B cell (primary cell): ENCODE measurements at regions not wholly inside any gene's neighbourhood (a gene's known extent, or its start where the extent isn't known, plus 50 kb on each side); places are given as distances from the start of the nearest gene placed in this dataset.

Experiments used
- ATAC-seq: fragments of 200-7000 bp; cut with Tn5 transposase; one replicate; pipeline ENCODE4 v1.10.0; 2021; ENCODE audit warnings: low read depth, mild to moderate bottlenecking, moderate number of reproducible peaks, moderate library complexity
- CTCF ChIA-PET: fragments of 350-600 bp; sonication (Branson Sonifier 250); formaldehyde crosslinking; loops from one replicate; lab custom pipeline; 2021; ENCODE audit warnings: antibody characterized with exemption, inconsistent platforms; lab: Charles Lee
- POLR2A ChIA-PET: fragments of 350-600 bp; sonication (Branson Sonifier 250); formaldehyde crosslinking; loops from one replicate; lab custom pipeline; 2021; ENCODE audit warnings: antibody characterized with exemption; lab: Charles Lee
- DNase-seq: peaks from one replicate; pipeline ENCODE4 v3.0.0; 2013
- H2AFZ ChIP-seq: 2 replicates; pipeline ENCODE4 v1.6.1; 2012; ENCODE audit warnings: mild to moderate bottlenecking, low read depth, low read length; ENCODE audit not compliant: insufficient read depth, poor library complexity, severe bottlenecking
- H3K27ac ChIP-seq, 2 donors: 1 replicate in 1 of 2; 2 replicates in 1 of 2; pipeline ENCODE4 v1.5.1; 2012 to 2013; ENCODE audit warnings: low read length in 2 of 2, mild to moderate bottlenecking in 2 of 2, moderate library complexity in 1 of 2
- H3K27me3 ChIP-seq, 4 experiments: fragments of 200-600 bp in 1 of 4; sonication (generic) in 1 of 4; replicated peaks in 1 of 4; 1 replicate in 2 of 4; 2 replicates in 2 of 4; pipeline versions ENCODE4 v1.6.1 to v1.7.0; 2013 to 2016; ENCODE audit warnings: low read length in 3 of 4, mild to moderate bottlenecking in 2 of 4, mixed read lengths in 1 of 4, moderate library complexity in 1 of 4; ENCODE audit not compliant: insufficient read depth in 4 of 4, control insufficient read depth in 3 of 4; ENCODE audit errors: control extremely low read depth in 1 of 4
- H3K36me3 ChIP-seq, 2 experiments: replicated peaks in 1 of 2; 1 replicate in 1 of 2; 2 replicates in 1 of 2; pipeline versions ENCODE4 v1.6.1 to v1.7.1; 2013; ENCODE audit warnings: low read length in 1 of 2; ENCODE audit not compliant: insufficient read depth in 2 of 2, control insufficient read depth in 1 of 2; ENCODE audit errors: control extremely low read depth in 1 of 2, extremely low read depth in 1 of 2
- H3K4me1 ChIP-seq, 2 donors: fragments of 200-600 bp in 1 of 2; sonication (generic) in 1 of 2; 1 replicate in 1 of 2; 2 replicates in 1 of 2; pipeline versions ENCODE4 v1.5.1 to v1.6.1; 2013 to 2017; ENCODE audit warnings: low read length in 2 of 2; ENCODE audit not compliant: control insufficient read depth in 2 of 2, insufficient read depth in 2 of 2
- H3K4me2 ChIP-seq: replicated peaks from 2 replicates; pipeline ENCODE3; 2012; ENCODE audit warnings: mild to moderate bottlenecking, low read depth, low read length; ENCODE audit not compliant: poor library complexity, severe bottlenecking
- H3K4me3 ChIP-seq, 5 experiments: fragments of 200-600 bp in 1 of 5; sonication (generic) in 1 of 5; 1 replicate in 3 of 5; 2 replicates in 2 of 5; pipeline versions ENCODE4 v1.5.1 to v1.7.0; 2011 to 2016; ENCODE audit warnings: low read length in 4 of 5, mild to moderate bottlenecking in 4 of 5, low read depth in 2 of 5, control low read depth in 1 of 5, moderate library complexity in 1 of 5; ENCODE audit not compliant: insufficient read depth in 1 of 5; ENCODE audit errors: control extremely low read depth in 1 of 5, extremely low read depth in 1 of 5
- H3K79me2 ChIP-seq: fragments of 200-600 bp; sonication (generic); one replicate; pipeline ENCODE4 v1.6.0; 2016; ENCODE audit warnings: low read length; ENCODE audit not compliant: control insufficient read depth, insufficient read depth
- H3K9ac ChIP-seq: fragments of 200-600 bp; sonication (generic); 2 replicates; pipeline ENCODE4 v1.6.1; 2017; ENCODE audit warnings: mild to moderate bottlenecking, low read length, moderate library complexity
- H3K9me3 ChIP-seq, 3 donors: one replicate each; pipeline versions ENCODE4 v1.6.1 to v1.7.1; 2013; ENCODE audit warnings: low read length in 2 of 3; ENCODE audit not compliant: control insufficient read depth in 2 of 3, insufficient read depth in 1 of 3; ENCODE audit errors: control extremely low read depth in 1 of 3
- H4K20me1 ChIP-seq: 2 replicates; pipeline ENCODE4 v1.6.0; 2012; ENCODE audit warnings: mild to moderate bottlenecking, low read length; ENCODE audit not compliant: insufficient read depth, control insufficient read depth, poor library complexity, severe bottlenecking
- H3K27ac Mint-ChIP-seq: one replicate; pipeline ENCODE4 v1.8.0; 2021; ENCODE audit warnings: mixed read lengths
- H3K27me3 Mint-ChIP-seq: one replicate; pipeline ENCODE4 v1.8.0; 2021; ENCODE audit warnings: mixed read lengths
- H3K4me1 Mint-ChIP-seq: one replicate; pipeline ENCODE4 v1.8.0; 2021; ENCODE audit warnings: mixed read lengths
- H3K4me3 Mint-ChIP-seq: one replicate; pipeline ENCODE4 v1.8.0; 2021; ENCODE audit warnings: mixed read lengths
- H3K9me3 Mint-ChIP-seq: one replicate; pipeline ENCODE4 v1.8.0; 2022; ENCODE audit warnings: mixed read lengths; ENCODE audit not compliant: insufficient read depth
- CTCF ChIP-seq: fragments of 200-600 bp; IDR thresholded peaks from one replicate; pipeline ENCODE4 v1.8.0; 2022; ENCODE audit warnings: antibody characterized with exemption, mild to moderate bottlenecking
- EZH2 ChIP-seq: IDR thresholded peaks from 2 replicates; pipeline ENCODE4 v1.6.1; 2012; ENCODE audit warnings: borderline replicate concordance, low read depth, mild to moderate bottlenecking, moderate library complexity, low read length; ENCODE audit not compliant: insufficient read depth, poor library complexity, severe bottlenecking
- WGBS: methylation state at CpG from one replicate; pipeline ENCODE4 v1.1.5; 2013; ENCODE audit warnings: missing lambda C conversion rate; ENCODE audit not compliant: insufficient coverage; 5-methylcytosine and 5-hydroxymethylcytosine counted together
- intact Hi-C: fragments of 100-400 bp; cut with micrococcal nuclease; formaldehyde crosslinking; loops from one replicate; pipeline ENCODE4 v1.10.0; 2022

GRCh38 chr5:110103081-110103480 lies 413.4 kb downstream of the MAN2A1 start:
- Histone ChIP-seq H3K79me2 (no peaks in the 10 kb centered on the region), H3K4me3 (no peak overlapping the region), H3K36me3 (no peaks in the 10 kb centered on the region), H3K9ac (no peak overlapping the region), H3K4me2 (no peak overlapping the region), H3K27me3 (no peaks in the 10 kb centered on the region), H3K9me3 (no peaks in the 10 kb centered on the region), H3K4me1 (no peaks in the 10 kb centered on the region), H3K27ac (no peak overlapping the region), H4K20me1 (no peaks in the 10 kb centered on the region), H2AFZ (no peak overlapping the region)
- no peak for TF ChIP-seq EZH2
- TF ChIP-seq CTCF: no peak
- intact Hi-C loops: no loop called here
- ChIA-PET CTCF (no interaction called here), POLR2A (no interaction called here)
- Mint-ChIP-seq H3K4me1 (no peaks in the 10 kb centered on the region), H3K27me3 (peaks cover 5% of the 10 kb centered on the region), H3K27ac (no peak overlapping the region), H3K4me3 (no peak overlapping the region), H3K9me3 (no peaks in the 10 kb centered on the region)
- WGBS: no CpG with 5 or more reads among the region's 1 CpG
- no peak for DNase-seq
- ATAC-seq: no peak

GRCh38 chr5:110104060-110104725 lies 414.5 kb downstream of the MAN2A1 start:
- ChIA-PET CTCF (no interaction called here), POLR2A (no interaction called here)
- Histone ChIP-seq H3K79me2 (no peaks in the 10 kb centered on the region), H3K27me3 (no peaks in the 10 kb centered on the region), H3K9me3 (no peaks in the 10 kb centered on the region), H3K4me3 (no peak overlapping the region), H3K4me1 (no peaks in the 10 kb centered on the region), H3K4me2 (no peak overlapping the region), H3K36me3 (no peaks in the 10 kb centered on the region), H3K27ac (no peak overlapping the region), H3K9ac (no peak overlapping the region), H2AFZ (no peak overlapping the region), H4K20me1 (no peaks in the 10 kb centered on the region)
- no peak for ATAC-seq
- 36% methylated on average over 9 of the region's 13 CpGs for WGBS
- H3K27me3 Mint-ChIP-seq: peaks cover 5% of the 10 kb centered on the region
- DNase-seq: no peak
- no peaks in the 10 kb centered on the region for H3K9me3 Mint-ChIP-seq
- H3K4me1 Mint-ChIP-seq: no peaks in the 10 kb centered on the region
- H3K4me3 Mint-ChIP-seq: no peak overlapping the region
- TF ChIP-seq CTCF (no peak), EZH2 (no peak)
- no peak overlapping the region for H3K27ac Mint-ChIP-seq
- intact Hi-C loops: no loop called here
